ENCODE measurements at regions not wholly inside any gene's neighbourhood (a gene's known extent, or its start where the extent isn't known, plus 50 kb on each side); places are given as distances from the start of the nearest gene placed in this dataset.

- Histone ChIP-seq H3K14ac (ENCODE audit: insufficient read length) (no peak overlapping the region), H3K4ac (replicated peaks; ENCODE audit: insufficient read length, low read depth, low read length) (no peak overlapping the region), H3K4me2 (ENCODE audit: insufficient read depth in 1 of 2, low read depth in 2 of 2, low read length in 2 of 2) (no peak overlapping the region), H3K9ac (replicated peaks in 1 of 4; ENCODE audit: extremely low read depth in 1 of 4, low read depth in 3 of 4, low read length in 3 of 4) (no peak overlapping the region), H3K9me3 (ENCODE audit: insufficient read depth in 2 of 2, low read depth in 1 of 2, low read length in 1 of 2) (no peaks in the 10 kb centered on the region), H3K56ac (replicated peaks; ENCODE audit: insufficient read length, low read depth, low read length) (no peak overlapping the region), H3K4me1 (replicated peaks in 1 of 4; ENCODE audit: control insufficient read depth in 3 of 4, insufficient read depth in 4 of 4, low read length in 3 of 4) (peaks cover 0 to 4% (median 0%) of the 10 kb centered on the region in 4 experiments; a peak in 1 of 7 replicates), H3K23ac (ENCODE audit: insufficient read length) (no peak overlapping the region), H3K27me3 (replicated peaks in 1 of 4; ENCODE audit: control insufficient read depth in 3 of 4, extremely low read depth in 1 of 4, insufficient read depth in 3 of 4, low read length in 3 of 4) (no peaks in the 10 kb centered on the region), H2AFZ (ENCODE audit: low read length) (no peak overlapping the region), H3K18ac (ENCODE audit: extremely low read depth, low read length) (no peak overlapping the region), H4K5ac (ENCODE audit: insufficient read length, low read depth, low read length) (no peak overlapping the region), H4K91ac (replicated peaks; ENCODE audit: insufficient read length, low read length) (no peak overlapping the region), H2BK15ac (ENCODE audit: low read length) (no peak overlapping the region), H2BK20ac (ENCODE audit: low read length) (no peak overlapping the region), H2AK5ac (ENCODE audit: low read depth, low read length) (no peak overlapping the region), H3K79me2 (ENCODE audit: control insufficient read depth in 1 of 2, insufficient read depth in 2 of 2, low read length in 2 of 2) (no peaks in the 10 kb centered on the region), H3K23me2 (ENCODE audit: low read depth, low read length) (no peaks in the 10 kb centered on the region; the same call in 1 of the 2 replicates), H3K27ac (ENCODE audit: low read depth, low read length) (no peak overlapping the region), H4K8ac (ENCODE audit: extremely low read depth, insufficient read depth, low read length) (no peak overlapping the region), H3K79me1 (ENCODE audit: low read depth, low read length) (no peaks in the 10 kb centered on the region), H2BK12ac (ENCODE audit: low read depth, low read length) (no peak overlapping the region), H2BK120ac (replicated peaks; ENCODE audit: low read depth, low read length) (no peak overlapping the region), H4K20me1 (replicated peaks in 1 of 2; ENCODE audit: control insufficient read depth in 1 of 2, insufficient read depth in 2 of 2, low read length in 2 of 2) (no peaks in the 10 kb centered on the region), H2BK5ac (ENCODE audit: low read depth, low read length) (no peak overlapping the region), H3K36me3 (ENCODE audit: control insufficient read depth in 2 of 4, insufficient read depth in 4 of 4, low read length in 3 of 4) (no peaks in the 10 kb centered on the region), H3K4me3 (ENCODE audit: extremely low read depth in 1 of 4, insufficient read depth in 2 of 4, low read depth in 3 of 4, low read length in 4 of 4) (no peak overlapping the region)
- ChIA-PET CTCF (ENCODE audit: partially characterized antibody) (interaction anchor here (1.0 kb wide), 2 partner anchors 17 to 416 kb away, joined by 3 read pairs; no protein-coding TSS in a partner anchor), POLR2A (ENCODE audit: partially characterized antibody) (no interaction called here)
- FAIRE-seq (no peak), DNase-seq (ENCODE audit: low read depth in 1 of 2, low spot score in 2 of 2) (no peak)
- no peak for TF ChIP-seq KDM1A (IDR thresholded peaks at IDR 0.05; ENCODE audit: borderline replicate concordance, low read length)
- TF ChIP-seq JUND (IDR thresholded peaks at IDR 0.05; ENCODE audit: low read length), result no peak
- TF ChIP-seq TEAD4 (IDR thresholded peaks at IDR 0.05; ENCODE audit: low read depth, low read length), result no peak
- TF ChIP-seq CBX5 (IDR thresholded peaks at IDR 0.05; ENCODE audit: low read depth, low read length), result no peak
- no peak for TF ChIP-seq ATF2 (IDR thresholded peaks at IDR 0.05; ENCODE audit: low read length)
- TF ChIP-seq BACH1 (IDR thresholded peaks at IDR 0.05; ENCODE audit: low read length), result no peak
- TF ChIP-seq ZNF274 (IDR thresholded peaks at IDR 0.05; ENCODE audit: borderline replicate concordance, extremely low read depth, low read length), result no peak
- no peak for TF ChIP-seq CEBPB (IDR thresholded peaks at IDR 0.05; ENCODE audit: low read depth, low read length)
- no peak for TF ChIP-seq POU5F1 (IDR thresholded peaks at IDR 0.05; ENCODE audit: low read depth, low read length)
These were observed 302.2 kb downstream of the DIRAS2 start for GRCh38 chr9:90340421-90340820.

Data from H1 (cell line).